ENCODE measurements at regions not wholly inside any gene's neighbourhood (a gene's known extent, or its start where the extent isn't known, plus 50 kb on each side); places are given as distances from the start of the nearest gene placed in this dataset.

GRCh38 chr10:6756716-6757115 is 176.6 kb upstream of the PRKCQ start:
- no peak for DNase-seq

- no peak for DNase-seq
Observed at GRCh38 chr10:6755781-6756460, 175.8 kb upstream of the PRKCQ start.

- DNase-seq: peak; percentile 39
Observed at GRCh38 chr10:6753644-6754043, 173.6 kb upstream of the PRKCQ start.

- no peak for DNase-seq
Observed at GRCh38 chr10:6751363-6751762, 171.3 kb upstream of the PRKCQ start.

- no peak for DNase-seq
Observed at GRCh38 chr10:6748981-6749635, 169.0 kb upstream of the PRKCQ start.

- no peak for DNase-seq
Observed at GRCh38 chr10:6748029-6748428, 168.0 kb upstream of the PRKCQ start.

GRCh38 chr10:6746782-6747181 is 166.7 kb upstream of the PRKCQ start:
- DNase-seq: no peak

- DNase-seq: no peak
Observed at GRCh38 chr10:6743291-6743849, 163.3 kb upstream of the PRKCQ start.

GRCh38 chr10:6741541-6741941 is 161.5 kb upstream of the PRKCQ start:
- no peak for DNase-seq

- DNase-seq: no peak
Observed at GRCh38 chr10:6739530-6740174, 159.6 kb upstream of the PRKCQ start.

- peak; percentile 61 for DNase-seq
Observed at GRCh38 chr10:6738112-6738768, 158.2 kb upstream of the PRKCQ start.

GRCh38 chr10:6737758-6738111 is 157.7 kb upstream of the PRKCQ start:
- no peak for DNase-seq

GRCh38 chr10:6737080-6737641 is 157.1 kb upstream of the PRKCQ start:
- DNase-seq: no peak

- no peak for DNase-seq
Observed at GRCh38 chr10:6734286-6734685, 154.2 kb upstream of the PRKCQ start.

GRCh38 chr10:6729861-6730344 is 149.8 kb upstream of the PRKCQ start:
- DNase-seq: no peak

- no peak for DNase-seq
Observed at GRCh38 chr10:6729071-6729774, 149.1 kb upstream of the PRKCQ start.

GRCh38 chr10:6726924-6727323 is 146.8 kb upstream of the PRKCQ start:
- DNase-seq: no peak

GRCh38 chr10:6722616-6723004 is 142.5 kb upstream of the PRKCQ start:
- DNase-seq: no peak

GRCh38 chr10:6721964-6722615 is 142.0 kb upstream of the PRKCQ start:
- no peak for DNase-seq

GRCh38 chr10:6721480-6721879 is 141.4 kb upstream of the PRKCQ start:
- DNase-seq: no peak

GRCh38 chr10:6719561-6719960 is 139.5 kb upstream of the PRKCQ start:
- DNase-seq: no peak

- no peak for DNase-seq
Observed at GRCh38 chr10:6718550-6718949, 138.5 kb upstream of the PRKCQ start.

Measured in retina (tissue), 1 donor.